HUES6 (cell line): ENCODE measurements at regions not wholly inside any gene's neighbourhood (a gene's known extent, or its start where the extent isn't known, plus 50 kb on each side); places are given as distances from the start of the nearest gene placed in this dataset.

Experiments used
- H3K27ac ChIP-seq: 2 replicates; pipeline ENCODE4 v1.7.0; 2013; ENCODE audit warnings: low read depth, mild to moderate bottlenecking, low read length, inconsistent platforms
- H3K27me3 ChIP-seq: 2 replicates; pipeline ENCODE4 v1.6.1; 2013; ENCODE audit warnings: low read length; ENCODE audit not compliant: control insufficient read depth, insufficient read depth
- H3K36me3 ChIP-seq: 2 replicates; pipeline ENCODE4 v1.6.1; 2013; ENCODE audit warnings: low read length; ENCODE audit not compliant: control insufficient read depth, insufficient read depth
- H3K4me1 ChIP-seq: 2 replicates; pipeline ENCODE4 v1.6.1; 2013; ENCODE audit warnings: low read length; ENCODE audit not compliant: control insufficient read depth, insufficient read depth
- H3K4me3 ChIP-seq: 2 replicates; pipeline ENCODE4 v1.5.1; 2013; ENCODE audit warnings: low read depth, low read length
- H3K9ac ChIP-seq: one replicate; pipeline ENCODE4 v1.6.1; 2013; ENCODE audit warnings: mild to moderate bottlenecking, low read length
- H3K9me3 ChIP-seq: 2 replicates; pipeline ENCODE4 v1.6.1; 2013; ENCODE audit warnings: low read depth, low read length; ENCODE audit not compliant: control insufficient read depth, insufficient read depth

DNA sequence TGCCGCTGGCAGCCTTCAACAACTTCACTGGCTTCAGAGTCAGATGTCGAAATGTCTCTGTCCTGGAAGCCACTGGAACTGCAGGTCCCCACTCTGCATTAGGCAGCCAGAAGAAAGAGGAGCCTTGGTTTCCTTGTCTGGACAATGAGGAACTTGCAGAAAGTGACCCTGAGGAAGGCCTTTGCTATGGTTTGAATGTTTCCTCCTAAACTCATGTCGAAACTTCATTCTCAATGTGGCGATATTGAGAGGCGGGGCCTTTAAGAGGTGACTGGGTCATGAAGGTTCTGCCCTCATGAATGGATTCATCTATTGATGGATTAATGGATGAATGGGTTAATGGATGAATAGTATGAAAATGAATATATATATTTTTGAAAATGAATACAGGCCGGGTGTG lies 61.6 kb upstream of the GPR26 start:
- H3K27me3 ChIP-seq, result no peaks in the 10 kb centered on the region
- no peaks in the 10 kb centered on the region for H3K36me3 ChIP-seq
- no peak overlapping the region for H3K27ac ChIP-seq
- H3K4me3 ChIP-seq, result no peak overlapping the region
- peaks cover 39% of the 10 kb centered on the region for H3K4me1 ChIP-seq
- H3K9me3 ChIP-seq, result 0 out of 2 replicates have a peak, but pooled peaks cover 6% of the 10 kb centered on the region
- H3K9ac ChIP-seq, result no peak overlapping the region

DNA sequence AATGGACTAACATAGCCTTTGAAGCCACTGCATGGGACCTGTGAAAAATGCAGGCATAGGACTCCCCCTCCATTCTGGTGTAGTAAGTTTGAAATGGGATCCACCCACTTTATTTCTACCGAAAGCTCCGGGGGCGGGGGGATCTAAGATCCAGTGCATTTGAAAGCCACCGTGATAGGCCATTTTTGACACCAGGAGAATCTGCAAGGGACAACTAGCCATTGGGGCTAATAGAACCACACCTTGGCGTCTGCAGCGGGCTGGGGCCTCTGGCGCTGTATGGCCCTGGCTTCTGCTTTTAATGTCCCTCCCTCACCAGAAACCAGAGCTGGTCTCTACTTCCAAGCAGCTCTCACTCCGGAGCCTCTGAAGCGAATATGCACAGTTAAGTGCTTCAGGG lies 60.1 kb upstream of the GPR26 start:
- Histone ChIP-seq H3K4me3 (no peak overlapping the region), H3K36me3 (no peaks in the 10 kb centered on the region), H3K9ac (no peak overlapping the region), H3K27ac (no peak overlapping the region), H3K4me1 (peaks cover 40% of the 10 kb centered on the region), H3K27me3 (no peaks in the 10 kb centered on the region), H3K9me3 (0 out of 2 replicates have a peak, but pooled peaks cover 2% of the 10 kb centered on the region)

DNA sequence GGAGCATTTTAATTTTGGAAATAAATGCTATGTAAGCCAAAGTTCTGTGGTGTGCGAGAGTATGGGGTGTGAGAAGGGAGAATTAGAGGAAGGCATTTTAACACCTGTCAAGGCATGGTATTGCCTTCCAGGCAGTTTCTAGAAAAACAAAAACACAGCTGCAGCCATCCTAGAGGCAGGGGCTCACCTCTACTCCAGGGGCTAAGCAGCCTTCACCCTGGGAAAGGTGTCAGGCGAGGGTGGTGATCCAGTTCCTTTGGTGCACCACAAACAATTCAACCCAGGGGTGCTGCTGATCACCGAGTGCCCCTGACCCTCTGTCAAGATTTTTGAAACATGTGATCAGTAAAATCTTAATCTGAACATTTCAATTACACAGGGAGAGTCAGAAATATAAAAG lies 59.2 kb upstream of the GPR26 start:
- Histone ChIP-seq H3K36me3 (no peaks in the 10 kb centered on the region), H3K27ac (no peak overlapping the region), H3K27me3 (no peaks in the 10 kb centered on the region), H3K9ac (no peak overlapping the region), H3K4me3 (peak overlapping the region; percentile 25), H3K4me1 (peaks cover 40% of the 10 kb centered on the region), H3K9me3 (no peaks in the 10 kb centered on the region)

DNA sequence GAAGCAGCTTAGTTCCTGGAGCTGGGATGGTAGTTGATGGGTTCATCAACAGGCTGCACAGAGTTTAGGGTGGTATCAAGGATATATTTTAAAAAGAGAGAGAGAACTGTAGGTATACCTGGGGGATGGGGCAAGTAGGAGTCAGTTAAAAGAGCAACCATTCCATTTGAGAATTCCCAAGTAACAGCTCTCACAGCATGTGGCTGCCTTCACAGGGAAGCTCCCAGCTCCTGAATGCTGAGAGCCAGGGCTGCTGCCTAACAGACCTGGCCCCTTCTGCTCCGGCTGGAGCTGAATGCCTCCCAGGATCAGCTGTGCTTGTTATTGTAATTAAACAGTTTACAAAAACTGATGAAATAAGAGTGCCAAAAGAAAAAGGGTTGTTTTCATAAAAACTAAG lies 58.8 kb upstream of the GPR26 start:
- H3K36me3 ChIP-seq, result no peaks in the 10 kb centered on the region
- no peak overlapping the region for H3K27ac ChIP-seq
- H3K27me3 ChIP-seq, result no peaks in the 10 kb centered on the region
- H3K9ac ChIP-seq, result no peak overlapping the region
- H3K9me3 ChIP-seq, result no peaks in the 10 kb centered on the region
- H3K4me1 ChIP-seq, result peaks cover 40% of the 10 kb centered on the region
- H3K4me3 ChIP-seq, result peak overlapping the region; percentile 25

DNA sequence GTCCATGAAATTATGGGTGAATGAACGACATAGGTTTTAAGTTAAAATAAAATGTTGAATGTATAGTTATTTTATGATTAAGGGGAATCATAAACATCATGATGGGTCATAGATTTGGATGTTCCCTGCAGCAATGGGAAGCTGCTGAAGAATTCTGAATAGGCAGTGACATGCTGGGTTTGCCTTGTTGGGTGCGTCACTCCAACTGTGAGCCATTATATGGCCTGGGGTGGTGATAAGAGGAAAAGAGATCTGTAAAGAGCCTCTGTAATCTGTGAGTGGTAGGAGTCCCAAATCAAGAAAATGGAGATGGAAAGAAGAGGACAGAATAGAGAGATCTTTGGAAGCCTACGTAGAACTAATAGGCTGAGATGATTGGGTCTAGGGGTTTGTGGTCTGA lies 58.1 kb upstream of the GPR26 start:
- no peaks in the 10 kb centered on the region for H3K36me3 ChIP-seq
- no peak overlapping the region for H3K9ac ChIP-seq
- no peak overlapping the region for H3K27ac ChIP-seq
- peaks cover 40% of the 10 kb centered on the region for H3K4me1 ChIP-seq
- H3K4me3 ChIP-seq, result peak overlapping the region; percentile 8; the same call in 1 of the 2 replicates
- H3K9me3 ChIP-seq, result no peaks in the 10 kb centered on the region
- no peaks in the 10 kb centered on the region for H3K27me3 ChIP-seq

DNA sequence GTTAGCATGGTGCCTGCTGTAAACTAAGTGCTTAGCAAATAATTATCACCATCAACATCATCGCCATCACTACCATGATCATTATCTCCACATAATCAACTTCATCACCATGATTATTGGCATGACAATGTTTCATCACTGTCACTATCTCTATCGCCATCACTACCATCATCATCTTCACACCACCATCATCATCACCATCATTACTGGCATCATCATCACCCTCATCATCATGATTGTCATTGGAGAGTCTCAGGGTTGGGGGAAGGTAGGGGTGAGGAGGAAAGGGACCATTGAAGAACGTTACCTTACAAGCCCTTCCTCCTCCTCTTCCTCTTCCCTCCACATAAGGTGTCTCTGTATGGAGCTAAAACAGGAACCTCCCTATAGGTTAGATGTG lies 54.9 kb upstream of the GPR26 start:
- H3K36me3 ChIP-seq, result no peaks in the 10 kb centered on the region
- H3K9me3 ChIP-seq, result no peaks in the 10 kb centered on the region
- no peak overlapping the region for H3K27ac ChIP-seq
- H3K4me1 ChIP-seq, result peaks cover 29% of the 10 kb centered on the region
- H3K4me3 ChIP-seq, result no peak overlapping the region
- no peak overlapping the region for H3K9ac ChIP-seq
- H3K27me3 ChIP-seq, result peaks cover 3% of the 10 kb centered on the region; the same call in 1 of the 2 replicates

DNA sequence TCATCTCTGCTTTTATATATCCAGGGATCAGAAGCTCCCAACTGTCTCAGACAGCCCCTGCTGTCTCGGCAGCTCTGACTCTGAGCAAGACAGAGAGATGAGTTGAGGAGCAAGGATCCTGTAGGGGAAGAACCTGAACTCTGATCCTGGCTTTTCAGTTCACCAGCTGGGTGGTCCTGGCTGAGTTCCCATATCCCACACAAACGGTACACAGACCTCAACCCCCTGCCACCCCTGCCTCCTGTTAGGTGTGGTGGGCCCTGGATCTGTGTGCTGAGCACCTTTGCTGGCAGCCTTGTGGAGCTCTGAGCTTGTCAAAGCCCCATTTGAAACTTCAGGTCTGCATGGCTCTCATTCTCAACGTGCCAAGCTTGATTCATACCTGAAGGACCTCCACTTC lies 54.3 kb upstream of the GPR26 start:
- Histone ChIP-seq H3K36me3 (no peaks in the 10 kb centered on the region), H3K9ac (no peak overlapping the region), H3K4me3 (no peak overlapping the region), H3K27me3 (peaks cover 3% of the 10 kb centered on the region; the same call in 1 of the 2 replicates), H3K27ac (no peak overlapping the region), H3K9me3 (no peaks in the 10 kb centered on the region), H3K4me1 (peaks cover 26% of the 10 kb centered on the region)

DNA sequence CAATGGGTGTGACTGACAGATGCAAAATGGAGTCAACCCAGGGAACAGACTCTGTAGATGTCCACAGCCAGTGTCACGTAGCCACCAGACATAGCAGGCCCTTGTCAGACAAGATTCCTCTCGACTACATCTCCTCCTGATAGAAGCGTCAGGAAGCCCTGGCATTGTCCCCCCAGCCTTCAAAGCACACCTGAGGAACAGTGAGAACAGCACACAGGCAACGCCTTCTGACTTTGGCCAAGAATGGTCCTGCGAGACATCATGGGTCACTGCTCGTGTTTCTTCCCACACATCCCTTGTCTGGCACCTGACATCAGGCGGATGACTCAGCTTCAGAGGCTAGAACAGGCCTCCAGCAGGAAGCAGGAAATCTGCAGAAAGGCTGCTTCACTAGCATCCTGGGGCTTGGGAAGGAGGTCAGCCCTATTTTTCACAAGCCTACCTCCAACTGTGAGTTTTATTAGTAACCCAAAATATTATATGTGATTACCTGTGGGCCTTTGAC lies 52.8 kb upstream of the GPR26 start:
- H3K27me3 ChIP-seq, result peaks cover 3% of the 10 kb centered on the region; the same call in 1 of the 2 replicates

DNA sequence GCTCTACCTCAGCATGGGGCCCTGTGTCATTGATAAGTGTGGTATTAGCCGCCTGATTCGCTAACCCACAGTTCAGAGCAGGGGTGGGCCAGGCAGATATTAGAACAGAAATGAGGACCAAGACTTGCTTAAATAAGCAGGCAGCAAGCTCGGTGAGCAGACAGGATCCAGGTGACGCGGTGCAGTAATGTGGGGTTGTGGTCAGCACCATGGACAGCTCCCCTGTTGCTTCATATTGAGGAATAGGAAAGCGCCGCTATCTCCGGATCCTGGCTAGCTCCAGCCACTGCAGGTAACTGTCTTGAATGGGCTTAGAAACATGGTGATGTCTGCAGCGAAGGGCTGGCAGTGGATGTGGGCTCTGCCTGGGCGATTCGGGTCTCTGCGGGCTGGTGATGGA lies 51.3 kb upstream of the GPR26 start:
- Histone ChIP-seq H3K4me1 (no peaks in the 10 kb centered on the region), H3K4me3 (no peak overlapping the region), H3K27ac (no peak overlapping the region), H3K27me3 (peaks cover 3% of the 10 kb centered on the region; the same call in 1 of the 2 replicates), H3K36me3 (no peaks in the 10 kb centered on the region), H3K9ac (no peak overlapping the region), H3K9me3 (no peaks in the 10 kb centered on the region)

More for the DNA sequence above, 52.8 kb upstream of the GPR26 start:
- H3K9ac ChIP-seq, result no peak overlapping the region
- H3K4me3 ChIP-seq, result no peak overlapping the region
- H3K36me3 ChIP-seq, result no peaks in the 10 kb centered on the region
- H3K27ac ChIP-seq, result no peak overlapping the region
- H3K4me1 ChIP-seq, result peaks cover 11% of the 10 kb centered on the region
- no peaks in the 10 kb centered on the region for H3K9me3 ChIP-seq
